ACC112 (cell line): ENCODE measurements at regions not wholly inside any gene's neighbourhood (a gene's known extent, or its start where the extent isn't known, plus 50 kb on each side); places are given as distances from the start of the nearest gene placed in this dataset.

Experiments used
- H2AFZ ChIP-seq: fragments of 200-600 bp; sonication (generic); one replicate; pipeline ENCODE4 v1.6.0; 2017; ENCODE audit warnings: antibody characterized with exemption, low read length; ENCODE audit not compliant: unreplicated experiment
- H3K27ac ChIP-seq: fragments of 200-600 bp; sonication (generic); 2 replicates; pipeline ENCODE4 v1.5.1; 2014; ENCODE audit warnings: low read depth, mild to moderate bottlenecking, antibody characterized with exemption, low read length, moderate library complexity
- H3K27me3 ChIP-seq: fragments of 200-600 bp; sonication (generic); 2 replicates; pipeline ENCODE4 v1.6.1; 2014; ENCODE audit warnings: mild to moderate bottlenecking, antibody characterized with exemption, low read length, moderate library complexity, mixed read lengths; ENCODE audit not compliant: insufficient read depth
- H3K36me3 ChIP-seq: fragments of 200-600 bp; sonication (generic); 2 replicates; pipeline ENCODE4 v1.6.1; 2016; ENCODE audit warnings: mild to moderate bottlenecking, antibody characterized with exemption, low read length, moderate library complexity, mixed read lengths; ENCODE audit not compliant: insufficient read depth
- H3K4me1 ChIP-seq: fragments of 200-600 bp; sonication (generic); one replicate; pipeline ENCODE4 v1.6.1; 2016; ENCODE audit warnings: low read length, mixed read lengths; ENCODE audit not compliant: insufficient read depth, unreplicated experiment, control insufficient read depth
- H3K4me3 ChIP-seq: fragments of 200-600 bp; sonication (generic); 2 replicates; pipeline ENCODE4 v1.5.1; 2014; ENCODE audit warnings: mild to moderate bottlenecking, low read depth, low read length
- H3K79me2 ChIP-seq: fragments of 200-600 bp; sonication (generic); one replicate; pipeline ENCODE4 v1.6.0; 2016; ENCODE audit warnings: low read length; ENCODE audit not compliant: control insufficient read depth, unreplicated experiment, insufficient read depth

DNA sequence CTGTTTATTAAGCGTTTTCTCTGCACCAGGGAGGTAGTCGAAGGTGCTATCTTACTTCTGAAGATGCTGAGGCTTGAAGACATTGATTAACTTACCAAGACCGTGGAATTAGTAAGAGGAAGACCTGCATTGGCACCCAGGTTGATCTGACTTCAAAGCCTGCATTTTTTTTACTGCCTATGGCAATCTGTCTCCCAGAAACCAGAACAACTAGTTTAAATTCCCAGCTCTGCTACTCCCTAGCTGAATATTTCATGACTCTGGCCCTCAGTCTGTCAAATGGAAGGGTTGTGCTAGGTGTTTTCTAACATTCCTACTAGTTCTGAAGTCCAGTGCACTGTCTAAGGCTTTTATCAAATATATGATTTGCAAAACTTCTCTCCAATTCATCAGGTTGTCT is 52.0 kb upstream of the GRAMD1B start:
- Histone ChIP-seq H3K27ac (no peak overlapping the region), H3K27me3 (peaks cover 92% of the 10 kb centered on the region), H3K79me2 (no peaks in the 10 kb centered on the region), H2AFZ (no peak overlapping the region), H3K4me1 (no peaks in the 10 kb centered on the region), H3K36me3 (no peaks in the 10 kb centered on the region), H3K4me3 (no peak overlapping the region)

DNA sequence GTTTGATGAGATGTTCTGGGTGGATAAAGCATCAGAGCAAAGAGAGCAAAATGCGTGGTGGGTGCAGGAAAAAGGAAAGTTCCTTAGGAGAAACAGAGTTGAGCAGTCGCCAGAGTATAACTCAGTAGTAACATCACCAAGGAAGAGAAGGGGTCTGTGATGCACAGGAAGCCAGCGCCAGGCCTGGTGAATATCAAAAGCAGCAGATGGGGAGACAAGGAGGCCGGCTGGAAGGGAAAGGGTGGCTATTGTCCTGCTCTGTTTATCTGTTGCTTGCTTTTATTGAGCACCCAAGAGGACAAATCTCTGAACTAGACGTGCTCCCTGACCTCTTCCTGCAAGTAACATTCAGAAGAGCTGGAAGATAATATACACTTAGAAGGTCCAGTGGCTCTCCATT is 52.7 kb upstream of the GRAMD1B start:
- Histone ChIP-seq H3K4me3 (no peak overlapping the region), H3K4me1 (no peaks in the 10 kb centered on the region), H3K27ac (no peak overlapping the region), H3K36me3 (no peaks in the 10 kb centered on the region), H3K79me2 (no peaks in the 10 kb centered on the region), H2AFZ (no peak overlapping the region), H3K27me3 (peaks cover 90% of the 10 kb centered on the region)

DNA sequence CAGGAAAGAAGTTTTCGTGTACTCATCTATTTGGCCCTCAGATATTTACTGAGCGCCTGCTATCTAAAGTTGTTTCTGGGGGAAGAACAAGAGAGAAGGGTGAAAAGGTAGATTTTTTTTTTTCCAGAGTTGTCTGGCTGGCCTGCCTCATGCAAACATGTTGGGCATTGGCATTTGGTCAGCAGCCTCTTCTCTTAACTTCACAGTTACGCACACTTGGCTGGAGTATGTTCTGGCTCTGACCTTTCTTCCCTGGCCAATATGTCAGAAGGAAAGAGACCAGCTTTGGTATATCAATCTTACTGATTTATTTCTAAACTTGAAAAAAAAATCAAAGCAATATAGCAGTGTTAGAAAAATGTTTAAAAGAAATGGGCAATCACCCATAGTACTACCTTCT is 54.2 kb upstream of the GRAMD1B start:
- H3K27me3 ChIP-seq = peaks cover 95% of the 10 kb centered on the region
- H3K79me2 ChIP-seq = no peaks in the 10 kb centered on the region
- no peak overlapping the region for H3K27ac ChIP-seq
- H3K4me1 ChIP-seq = no peaks in the 10 kb centered on the region
- no peak overlapping the region for H2AFZ ChIP-seq
- H3K36me3 ChIP-seq = no peaks in the 10 kb centered on the region
- no peak overlapping the region for H3K4me3 ChIP-seq

DNA sequence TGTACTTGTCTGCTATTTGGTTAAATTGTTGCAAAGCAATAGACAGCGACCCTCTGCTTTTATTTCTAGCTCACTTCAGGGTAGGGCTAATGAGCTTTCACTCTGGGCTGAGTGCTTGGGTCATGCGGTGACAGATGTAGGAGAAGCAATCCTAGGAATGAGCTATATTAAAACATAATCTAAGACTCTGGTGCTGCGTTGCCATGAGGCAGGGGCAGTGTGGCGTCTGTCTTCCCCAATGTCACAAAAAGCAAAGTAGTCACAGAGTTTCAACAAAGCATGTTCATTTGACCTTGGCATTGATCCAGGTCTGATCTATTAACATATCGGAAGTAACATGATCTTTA is 55.5 kb upstream of the GRAMD1B start:
- no peaks in the 10 kb centered on the region for H3K79me2 ChIP-seq
- H3K27me3 ChIP-seq = peaks cover 91% of the 10 kb centered on the region
- no peak overlapping the region for H3K4me3 ChIP-seq
- H2AFZ ChIP-seq = no peak overlapping the region
- H3K36me3 ChIP-seq = no peaks in the 10 kb centered on the region
- H3K4me1 ChIP-seq = no peaks in the 10 kb centered on the region
- no peak overlapping the region for H3K27ac ChIP-seq

DNA sequence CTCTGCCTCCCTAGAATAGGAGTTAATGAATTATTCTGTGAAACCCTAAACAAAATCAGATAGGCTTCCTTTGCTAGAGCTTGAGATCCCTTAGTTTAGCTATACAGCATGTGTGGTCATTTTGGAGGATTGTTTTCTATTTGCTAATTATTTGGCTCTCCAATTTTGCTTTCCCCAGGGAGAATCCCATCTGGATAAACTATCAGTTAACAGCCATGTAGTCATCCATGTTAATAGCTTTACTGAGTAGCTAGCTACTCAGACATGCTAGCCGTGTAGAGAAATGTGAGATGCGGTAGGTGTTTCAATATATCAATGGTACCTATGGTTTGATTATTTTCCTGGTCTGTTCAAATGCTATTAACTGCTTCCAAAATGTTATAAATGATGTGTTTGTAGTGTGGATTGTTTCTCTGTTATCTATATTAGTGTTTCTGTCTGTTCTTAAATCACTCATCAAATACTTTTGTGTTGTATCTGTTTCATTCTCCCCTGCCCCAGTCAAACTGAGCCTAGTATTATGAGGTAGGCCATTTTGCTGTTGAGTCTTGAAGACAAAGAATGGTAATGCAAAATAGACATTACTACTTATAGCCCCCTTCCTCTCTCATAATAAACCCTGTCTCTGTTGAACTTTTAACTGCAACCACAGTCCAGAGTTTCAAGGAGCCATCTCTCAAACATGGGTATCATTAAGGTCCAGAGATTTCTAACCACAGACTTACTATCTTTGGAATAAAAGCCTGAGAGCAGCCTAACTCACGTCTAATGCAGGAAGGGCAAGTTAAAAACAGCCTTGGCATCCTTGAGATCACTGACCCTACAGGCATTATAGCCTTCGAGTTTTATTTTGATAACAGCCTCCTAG is 56.1 kb upstream of the GRAMD1B start:
- Histone ChIP-seq H3K27me3 (peaks cover 90% of the 10 kb centered on the region), H3K4me3 (no peak overlapping the region), H3K36me3 (no peaks in the 10 kb centered on the region), H2AFZ (no peak overlapping the region), H3K4me1 (no peaks in the 10 kb centered on the region), H3K27ac (no peak overlapping the region), H3K79me2 (no peaks in the 10 kb centered on the region)

DNA sequence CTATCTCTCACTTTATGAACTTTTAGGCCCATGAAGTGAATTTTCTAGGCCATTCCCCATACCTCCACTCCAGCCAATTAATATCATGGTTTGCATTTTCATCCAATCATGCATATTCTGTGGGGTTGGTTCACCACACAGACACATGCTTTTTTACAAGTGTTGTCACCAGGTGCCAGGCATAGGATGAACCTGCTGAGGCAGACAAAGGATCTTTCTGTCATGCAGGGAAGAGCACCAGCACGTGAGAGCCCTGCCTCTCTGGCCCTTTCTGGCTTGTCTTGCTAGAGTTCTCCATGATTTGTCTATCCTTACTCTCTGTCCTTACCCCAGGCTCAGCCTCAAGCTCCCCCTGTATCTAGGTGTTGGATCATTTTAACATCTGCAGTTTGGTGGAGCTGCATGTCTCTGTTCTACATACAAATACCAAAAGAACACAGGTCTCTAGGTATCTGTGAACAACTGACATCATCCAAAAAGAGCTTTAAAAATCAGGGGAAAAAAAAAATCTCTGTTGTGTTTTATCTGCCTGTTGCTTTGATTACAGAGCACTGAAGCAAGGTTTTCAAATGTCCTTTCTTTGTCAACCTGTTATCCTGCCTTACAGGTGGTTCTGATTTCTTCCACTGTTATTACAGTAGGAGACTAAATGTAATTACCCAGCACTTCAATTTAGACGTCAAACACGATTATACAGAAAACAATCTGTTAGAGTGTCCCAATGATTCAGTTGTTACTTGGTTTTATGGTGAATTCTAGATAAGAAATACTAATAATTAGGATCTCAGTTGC is 58.4 kb upstream of the GRAMD1B start:
- Histone ChIP-seq H2AFZ (no peak overlapping the region), H3K4me3 (no peak overlapping the region), H3K27ac (no peak overlapping the region), H3K36me3 (no peaks in the 10 kb centered on the region), H3K27me3 (peaks cover 83% of the 10 kb centered on the region), H3K79me2 (no peaks in the 10 kb centered on the region), H3K4me1 (no peaks in the 10 kb centered on the region)

DNA sequence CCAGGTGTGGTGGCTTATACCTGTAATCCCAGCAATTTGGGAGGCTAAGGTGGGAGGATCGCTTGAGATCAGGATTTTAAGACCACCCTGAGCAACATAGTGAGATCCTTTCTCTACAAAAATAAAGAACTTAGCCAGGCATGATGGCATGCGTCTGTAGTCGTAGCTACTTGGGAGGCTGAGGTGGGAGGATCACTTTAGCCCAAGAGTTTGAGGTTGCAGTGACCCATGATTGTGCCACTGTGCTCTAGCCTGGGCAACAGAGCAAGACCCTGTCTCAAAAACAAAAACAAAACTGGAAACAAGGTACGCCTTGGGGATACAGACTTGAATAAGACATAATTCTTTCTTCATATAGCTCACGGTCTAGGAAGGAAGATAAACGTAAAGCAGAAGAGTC is 63.1 kb upstream of the GRAMD1B start:
- no peak overlapping the region for H3K27ac ChIP-seq
- no peaks in the 10 kb centered on the region for H3K36me3 ChIP-seq
- no peak overlapping the region for H2AFZ ChIP-seq
- peaks cover 81% of the 10 kb centered on the region for H3K27me3 ChIP-seq
- H3K79me2 ChIP-seq = no peaks in the 10 kb centered on the region
- H3K4me3 ChIP-seq = no peak overlapping the region
- H3K4me1 ChIP-seq = no peaks in the 10 kb centered on the region

DNA sequence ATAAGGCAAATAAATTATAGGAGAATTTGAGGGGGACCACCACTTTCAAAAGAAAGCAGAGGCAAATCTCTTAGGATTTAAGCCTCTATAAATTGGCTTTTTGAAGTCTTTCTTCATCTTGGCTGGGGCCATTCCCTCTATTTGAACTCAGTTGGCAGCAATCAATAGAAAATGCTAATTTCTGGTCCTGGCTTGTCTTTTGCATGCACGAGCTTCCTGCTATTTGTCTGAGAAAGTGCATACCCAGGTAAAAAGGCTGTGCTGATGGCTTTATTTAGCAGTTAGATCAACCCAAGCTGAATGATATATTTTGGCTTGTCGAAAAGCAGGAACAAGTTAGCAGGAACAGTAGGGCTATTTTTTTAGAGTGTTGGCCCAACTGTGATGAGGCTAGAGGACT is 64.1 kb upstream of the GRAMD1B start:
- Histone ChIP-seq H3K4me1 (no peaks in the 10 kb centered on the region), H3K79me2 (no peaks in the 10 kb centered on the region), H2AFZ (no peak overlapping the region), H3K4me3 (no peak overlapping the region), H3K36me3 (no peaks in the 10 kb centered on the region), H3K27ac (no peak overlapping the region), H3K27me3 (peaks cover 81% of the 10 kb centered on the region)

DNA sequence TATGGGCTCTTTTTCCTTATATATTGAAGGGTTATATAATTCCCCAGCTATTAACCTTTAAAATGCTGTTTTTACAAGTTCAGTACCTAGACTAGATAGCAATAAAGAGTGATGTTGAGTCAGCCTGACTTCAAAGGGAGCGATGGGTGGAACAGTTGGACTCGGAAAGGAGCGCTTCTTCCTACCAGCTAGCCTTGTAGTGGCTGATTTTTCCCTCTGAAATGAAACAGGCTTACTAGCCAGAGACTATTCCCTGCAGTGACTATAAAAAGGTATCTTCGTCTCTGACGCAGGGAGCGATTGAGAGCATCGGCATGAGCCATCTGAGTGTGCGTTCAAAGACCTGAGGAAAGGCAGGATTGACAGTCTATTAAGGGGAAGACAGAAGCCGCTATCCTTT is 66.0 kb upstream of the GRAMD1B start:
- Histone ChIP-seq H2AFZ (no peak overlapping the region), H3K27me3 (peaks cover 84% of the 10 kb centered on the region), H3K79me2 (no peaks in the 10 kb centered on the region), H3K36me3 (no peaks in the 10 kb centered on the region), H3K27ac (no peak overlapping the region), H3K4me3 (no peak overlapping the region), H3K4me1 (no peaks in the 10 kb centered on the region)

DNA sequence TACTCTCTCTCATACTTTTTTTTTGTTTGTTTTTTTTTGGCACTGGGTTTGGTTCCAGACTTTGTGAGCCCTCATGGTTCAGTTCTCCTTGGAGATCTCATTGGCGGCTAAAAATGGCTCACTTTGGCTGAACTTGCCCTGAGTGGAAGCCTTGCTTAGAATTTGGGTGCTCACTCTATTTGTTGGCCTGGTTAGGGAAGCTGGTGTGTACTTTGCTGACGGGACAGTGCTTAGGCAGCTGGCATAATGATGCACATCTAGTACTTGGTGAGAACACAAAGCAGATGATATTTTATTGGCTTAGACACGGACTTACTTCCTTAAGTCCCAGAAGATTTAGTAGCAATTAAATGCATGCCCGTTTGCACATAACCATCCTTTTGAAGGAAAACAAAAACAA is 66.5 kb upstream of the GRAMD1B start:
- H3K27ac ChIP-seq = no peak overlapping the region
- no peaks in the 10 kb centered on the region for H3K36me3 ChIP-seq
- H3K4me1 ChIP-seq = no peaks in the 10 kb centered on the region
- H3K79me2 ChIP-seq = no peaks in the 10 kb centered on the region
- H2AFZ ChIP-seq = no peak overlapping the region
- no peak overlapping the region for H3K4me3 ChIP-seq
- peaks cover 84% of the 10 kb centered on the region for H3K27me3 ChIP-seq

DNA sequence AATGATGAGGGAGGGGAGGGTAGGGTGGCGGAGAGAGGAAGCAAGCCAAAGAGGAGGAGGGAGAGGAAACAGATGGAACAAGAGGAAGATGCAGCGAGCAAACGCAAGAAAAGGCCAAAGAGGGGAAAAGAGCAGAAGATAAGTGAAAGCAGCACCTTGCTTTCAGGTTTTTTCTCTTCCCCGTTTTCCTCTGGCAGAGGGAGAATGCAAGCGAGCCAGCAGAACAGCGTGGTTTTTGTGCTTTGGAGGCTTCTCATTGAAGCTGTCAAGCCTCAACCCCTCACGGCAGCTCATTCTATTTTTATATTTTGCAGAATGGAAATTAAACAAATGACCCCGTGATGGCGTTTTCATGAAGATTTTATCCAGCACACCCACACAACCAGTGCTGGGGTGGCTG is 67.1 kb upstream of the GRAMD1B start:
- Histone ChIP-seq H3K36me3 (no peaks in the 10 kb centered on the region), H3K4me3 (no peak overlapping the region), H3K79me2 (no peaks in the 10 kb centered on the region), H2AFZ (no peak overlapping the region), H3K27ac (no peak overlapping the region), H3K27me3 (peaks cover 90% of the 10 kb centered on the region), H3K4me1 (no peaks in the 10 kb centered on the region)
